ENCODE measurements at regions not wholly inside any gene's neighbourhood (a gene's known extent, or its start where the extent isn't known, plus 50 kb on each side); places are given as distances from the start of the nearest gene placed in this dataset.

- POLR2A ChIA-PET: no interaction called here
- no peak overlapping the region for H2AFZ ChIP-seq (ENCODE audit: low read length)
- in situ Hi-C loops (cut with HindIII; ENCODE audit: extremely low pct_ligation_motif_present, low pct_unique_long_range_greater_than_20kb): loop anchor here (10.0 kb wide), 1 partner anchor 413 kb away; no protein-coding TSS in a partner anchor
Measured at GRCh38 chr20:1761598-1761997, 104.0 kb upstream of the SIRPG start.

DNA sequence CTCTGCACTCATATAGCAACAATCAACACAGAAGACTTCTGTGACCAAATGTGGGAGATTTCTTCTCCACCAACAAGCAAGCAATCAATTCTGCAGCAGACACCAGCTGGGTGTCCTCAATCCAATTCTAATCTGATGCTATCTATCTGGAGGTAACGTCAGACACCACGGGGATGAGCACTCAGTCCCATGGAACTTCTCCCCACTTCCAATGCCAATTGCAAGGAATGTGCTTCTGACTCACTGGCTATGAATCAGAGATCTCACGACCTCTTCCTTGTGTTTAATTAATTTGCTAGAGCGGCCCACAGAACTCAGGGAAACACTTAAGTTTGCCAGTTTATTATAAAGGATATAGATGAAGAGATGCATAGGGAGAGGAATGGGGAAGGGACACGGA lies 103.5 kb upstream of the SIRPG start:
- H3K9ac ChIP-seq (ENCODE audit: insufficient read depth, low read depth, low read length): no peak overlapping the region
- ATAC-seq (no peak), DNase-seq (ENCODE audit: low spot score) (no peak), FAIRE-seq (no peak)
- in situ Hi-C loops (cut with HindIII; ENCODE audit: extremely low pct_ligation_motif_present, low pct_unique_long_range_greater_than_20kb): loop anchor here (10.0 kb wide), 1 partner anchor 414 kb away; no protein-coding TSS in a partner anchor
- no peaks in the 10 kb centered on the region for H3K79me2 ChIP-seq (ENCODE audit: insufficient read depth, low read length)
- no peak overlapping the region for H2AFZ ChIP-seq (ENCODE audit: low read length)
- ChIA-PET CTCF (ENCODE audit: low intra/inter-chr PET ratio, low total read pairs) (no interaction called here), POLR2A (no interaction called here)
- no peak overlapping the region for H3K4me3 ChIP-seq (replicated peaks in 1 of 3; ENCODE audit: insufficient read depth in 1 of 3, low read depth in 2 of 3, low read length in 3 of 3)
- no peak overlapping the region for H3K4me2 ChIP-seq (ENCODE audit: low read depth, low read length)
- H3K27me3 ChIP-seq (ENCODE audit: control insufficient read depth in 1 of 2, insufficient read depth in 2 of 2, low read length in 2 of 2): no peaks in the 10 kb centered on the region; a peak in 1 of 5 replicates
- intact Hi-C loops (cut with micrococcal nuclease; ENCODE audit: unreplicated experiment): loop anchor here (5.0 to 10.0 kb wide), 2 partner anchors 206 to 334 kb away; no protein-coding TSS in a partner anchor
- H3K36me3 ChIP-seq (replicated peaks in 1 of 2; ENCODE audit: control insufficient read depth in 1 of 2, insufficient read depth in 2 of 2, low read length in 2 of 2): no peaks in the 10 kb centered on the region
- peaks cover 16% of the 10 kb centered on the region for H3K4me1 ChIP-seq (ENCODE audit: insufficient read depth, low read length)
- BruUV-seq (replicated peaks): no TSS peak
- 36% methylated on average over 5 of the region's 5 CpGs for WGBS (ENCODE audit: low lambda C conversion rate)
- H3K27ac ChIP-seq (ENCODE audit: extremely low read length, insufficient read depth, low read length): no peak overlapping the region
- H3K9me3 ChIP-seq (ENCODE audit: low read length): no peaks in the 10 kb centered on the region
- no peaks in the 10 kb centered on the region for H4K20me1 ChIP-seq (ENCODE audit: insufficient read depth, low read length)
- TF ChIP-seq, protein P1, sequence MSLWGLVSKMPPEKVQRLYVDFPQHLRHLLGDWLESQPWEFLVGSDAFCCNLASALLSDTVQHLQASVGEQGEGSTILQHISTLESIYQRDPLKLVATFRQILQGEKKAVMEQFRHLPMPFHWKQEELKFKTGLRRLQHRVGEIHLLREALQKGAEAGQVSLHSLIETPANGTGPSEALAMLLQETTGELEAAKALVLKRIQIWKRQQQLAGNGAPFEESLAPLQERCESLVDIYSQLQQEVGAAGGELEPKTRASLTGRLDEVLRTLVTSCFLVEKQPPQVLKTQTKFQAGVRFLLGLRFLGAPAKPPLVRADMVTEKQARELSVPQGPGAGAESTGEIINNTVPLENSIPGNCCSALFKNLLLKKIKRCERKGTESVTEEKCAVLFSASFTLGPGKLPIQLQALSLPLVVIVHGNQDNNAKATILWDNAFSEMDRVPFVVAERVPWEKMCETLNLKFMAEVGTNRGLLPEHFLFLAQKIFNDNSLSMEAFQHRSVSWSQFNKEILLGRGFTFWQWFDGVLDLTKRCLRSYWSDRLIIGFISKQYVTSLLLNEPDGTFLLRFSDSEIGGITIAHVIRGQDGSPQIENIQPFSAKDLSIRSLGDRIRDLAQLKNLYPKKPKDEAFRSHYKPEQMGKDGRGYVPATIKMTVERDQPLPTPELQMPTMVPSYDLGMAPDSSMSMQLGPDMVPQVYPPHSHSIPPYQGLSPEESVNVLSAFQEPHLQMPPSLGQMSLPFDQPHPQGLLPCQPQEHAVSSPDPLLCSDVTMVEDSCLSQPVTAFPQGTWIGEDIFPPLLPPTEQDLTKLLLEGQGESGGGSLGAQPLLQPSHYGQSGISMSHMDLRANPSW (CRISPR knock-in tag; IDR thresholded peaks at IDR 0.05; ENCODE audit: borderline replicate concordance): no peak
- TF ChIP-seq, protein P2, sequence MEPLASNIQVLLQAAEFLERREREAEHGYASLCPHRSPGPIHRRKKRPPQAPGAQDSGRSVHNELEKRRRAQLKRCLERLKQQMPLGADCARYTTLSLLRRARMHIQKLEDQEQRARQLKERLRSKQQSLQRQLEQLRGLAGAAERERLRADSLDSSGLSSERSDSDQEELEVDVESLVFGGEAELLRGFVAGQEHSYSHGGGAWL (CRISPR knock-in tag; IDR thresholded peaks at IDR 0.05): no peak
- TF ChIP-seq ZNF775 (CRISPR knock-in tag; IDR thresholded peaks at IDR 0.05; ENCODE audit: borderline replicate concordance) (no peak), ZNF556 (CRISPR knock-in tag; IDR thresholded peaks at IDR 0.05; ENCODE audit: borderline replicate concordance) (no peak), FLYWCH1 (CRISPR knock-in tag; IDR thresholded peaks at IDR 0.05) (no peak), ZFY (CRISPR knock-in tag; IDR thresholded peaks at IDR 0.05) (no peak)

More at GRCh38 chr20:1761598-1761997, 104.0 kb upstream of the SIRPG start:
- H3K9ac ChIP-seq (ENCODE audit: insufficient read depth, low read depth, low read length): no peak overlapping the region
- TF ChIP-seq CEBPB (IDR thresholded peaks at IDR 0.05; ENCODE audit: borderline replicate concordance, low read depth, low read length) (peak; percentile 63; the same call in 1 of the 2 replicates), ZNF207 (IDR thresholded peaks at IDR 0.05; ENCODE audit: borderline replicate concordance) (no peak)
- H3K79me2 ChIP-seq (ENCODE audit: insufficient read depth, low read length): no peaks in the 10 kb centered on the region
- no TSS peak for BruUV-seq (replicated peaks)
- no peak overlapping the region for H3K4me2 ChIP-seq (ENCODE audit: low read depth, low read length)
- CTCF ChIA-PET (ENCODE audit: low intra/inter-chr PET ratio, low total read pairs): no interaction called here
- DNase-seq (ENCODE audit: low spot score) (no peak), FAIRE-seq (no peak), ATAC-seq (no peak)
- H4K20me1 ChIP-seq (ENCODE audit: insufficient read depth, low read length): no peaks in the 10 kb centered on the region
- intact Hi-C loops (cut with micrococcal nuclease; ENCODE audit: unreplicated experiment): loop anchor here (5.0 to 10.0 kb wide), 2 partner anchors 206 to 333 kb away; no protein-coding TSS in a partner anchor
- H3K27ac ChIP-seq (ENCODE audit: extremely low read length, insufficient read depth, low read length): no peak overlapping the region
- no peaks in the 10 kb centered on the region for H3K9me3 ChIP-seq (ENCODE audit: low read length)
- peaks cover 16% of the 10 kb centered on the region for H3K4me1 ChIP-seq (ENCODE audit: insufficient read depth, low read length)
- WGBS (ENCODE audit: low lambda C conversion rate): 44% methylated on average over 5 of the region's 5 CpGs
- no peak overlapping the region for H3K4me3 ChIP-seq (replicated peaks in 1 of 3; ENCODE audit: insufficient read depth in 1 of 3, low read depth in 2 of 3, low read length in 3 of 3)
- H3K27me3 ChIP-seq (ENCODE audit: control insufficient read depth in 1 of 2, insufficient read depth in 2 of 2, low read length in 2 of 2): no peaks in the 10 kb centered on the region; a peak in 1 of 5 replicates
- no peaks in the 10 kb centered on the region for H3K36me3 ChIP-seq (replicated peaks in 1 of 2; ENCODE audit: control insufficient read depth in 1 of 2, insufficient read depth in 2 of 2, low read length in 2 of 2)

Data from HepG2 (cell line).